T47D (cell line): ENCODE measurements at regions not wholly inside any gene's neighbourhood (a gene's known extent, or its start where the extent isn't known, plus 50 kb on each side); places are given as distances from the start of the nearest gene placed in this dataset.
A peak's percentile ranks its signal among the peaks of the same experiment; 100 is the strongest.

Experiments used
- DNase-seq, 2 experiments: peaks; one replicate each; pipeline versions ENCODE4 v3.0.0 to v3.0.0-alpha.2; 2011 to 2012; ENCODE audit warnings: low read depth in 1 of 2, low spot score in 1 of 2
- JUND ChIP-seq: IDR thresholded peaks from 2 replicates; pipeline ENCODE4 v1.6.1; 2012; ENCODE audit warnings: low read depth
- in situ Hi-C: cut with HindIII; loops from 2 replicates; pipeline ENCODE4 v1.10.0; 2016; ENCODE audit warnings: low sequenced_read_pairs, low pct_unique_long_range_greater_than_20kb

GRCh38 chrX:82127228-82128123 is 925.6 kb downstream of the SH3BGRL start:
- in situ Hi-C loops, result no loop called here
- DNase-seq, result no peak
- TF ChIP-seq JUND, result no peak

- TF ChIP-seq JUND, result no peak
- no peak for DNase-seq
- in situ Hi-C loops, result no loop called here
These were observed 932.5 kb downstream of the SH3BGRL start for GRCh38 chrX:82134378-82134777.

- in situ Hi-C loops, result no loop called here
- DNase-seq, result no peak
- TF ChIP-seq JUND, result no peak
These were observed 940.0 kb downstream of the SH3BGRL start for GRCh38 chrX:82141942-82142341.

GRCh38 chrX:82161195-82161594 is 959.3 kb downstream of the SH3BGRL start:
- no peak for DNase-seq
- TF ChIP-seq JUND, result no peak
- in situ Hi-C loops, result no loop called here

GRCh38 chrX:82163701-82164100 is 961.8 kb downstream of the SH3BGRL start:
- no peak for DNase-seq
- in situ Hi-C loops, result no loop called here
- TF ChIP-seq JUND, result no peak

- in situ Hi-C loops, result no loop called here
These were observed 995.0 kb downstream of the SH3BGRL start for GRCh38 chrX:82196866-82197265.

GRCh38 chrX:82208975-82209374 is 1007.1 kb downstream of the SH3BGRL start:
- TF ChIP-seq JUND, result no peak
- in situ Hi-C loops, result no loop called here
- DNase-seq, result no peak

More at GRCh38 chrX:82196866-82197265, 995.0 kb downstream of the SH3BGRL start:
- peak in 1 of 2 experiments; percentile 25 for DNase-seq
- TF ChIP-seq JUND, result no peak

GRCh38 chrX:82218361-82218760 is 1016.5 kb downstream of the SH3BGRL start:
- DNase-seq, result peak in 1 of 2 experiments; percentile 61
- no peak for TF ChIP-seq JUND
- in situ Hi-C loops, result no loop called here

GRCh38 chrX:82219129-82219528 is 1017.2 kb downstream of the SH3BGRL start:
- in situ Hi-C loops, result no loop called here
- DNase-seq, result no peak
- TF ChIP-seq JUND, result no peak

- TF ChIP-seq JUND, result no peak
- DNase-seq, result no peak
- in situ Hi-C loops, result no loop called here
These were observed 1023.1 kb downstream of the SH3BGRL start for GRCh38 chrX:82224961-82225360.

- in situ Hi-C loops, result no loop called here
- no peak for TF ChIP-seq JUND
- DNase-seq, result peak in 1 of 2 experiments; percentile 35
These were observed 1028.1 kb downstream of the SH3BGRL start for GRCh38 chrX:82230013-82230412.

- DNase-seq, result no peak
- in situ Hi-C loops, result no loop called here
- TF ChIP-seq JUND, result no peak
These were observed 1030.8 kb downstream of the SH3BGRL start for GRCh38 chrX:82232679-82233078.

GRCh38 chrX:82237328-82237727 is 1035.4 kb downstream of the SH3BGRL start:
- TF ChIP-seq JUND, result no peak
- DNase-seq, result no peak
- in situ Hi-C loops, result no loop called here
